HUDEP-2 (cell line): ENCODE measurements at regions not wholly inside any gene's neighbourhood (a gene's known extent, or its start where the extent isn't known, plus 50 kb on each side); places are given as distances from the start of the nearest gene placed in this dataset.
"Not testable (repeated sequence)": the region's sequence is repeated elsewhere in the genome, so short reads cannot be mapped to it uniquely, and the experiment has no call there.

Experiments
- DNase-seq, 76 experiments: peaks; one replicate each; lab custom pipeline; 2025; ENCODE audit not compliant: unreplicated experiment in 76 of 76; lab: John Stamatoyannopoulos, UW

DNA sequence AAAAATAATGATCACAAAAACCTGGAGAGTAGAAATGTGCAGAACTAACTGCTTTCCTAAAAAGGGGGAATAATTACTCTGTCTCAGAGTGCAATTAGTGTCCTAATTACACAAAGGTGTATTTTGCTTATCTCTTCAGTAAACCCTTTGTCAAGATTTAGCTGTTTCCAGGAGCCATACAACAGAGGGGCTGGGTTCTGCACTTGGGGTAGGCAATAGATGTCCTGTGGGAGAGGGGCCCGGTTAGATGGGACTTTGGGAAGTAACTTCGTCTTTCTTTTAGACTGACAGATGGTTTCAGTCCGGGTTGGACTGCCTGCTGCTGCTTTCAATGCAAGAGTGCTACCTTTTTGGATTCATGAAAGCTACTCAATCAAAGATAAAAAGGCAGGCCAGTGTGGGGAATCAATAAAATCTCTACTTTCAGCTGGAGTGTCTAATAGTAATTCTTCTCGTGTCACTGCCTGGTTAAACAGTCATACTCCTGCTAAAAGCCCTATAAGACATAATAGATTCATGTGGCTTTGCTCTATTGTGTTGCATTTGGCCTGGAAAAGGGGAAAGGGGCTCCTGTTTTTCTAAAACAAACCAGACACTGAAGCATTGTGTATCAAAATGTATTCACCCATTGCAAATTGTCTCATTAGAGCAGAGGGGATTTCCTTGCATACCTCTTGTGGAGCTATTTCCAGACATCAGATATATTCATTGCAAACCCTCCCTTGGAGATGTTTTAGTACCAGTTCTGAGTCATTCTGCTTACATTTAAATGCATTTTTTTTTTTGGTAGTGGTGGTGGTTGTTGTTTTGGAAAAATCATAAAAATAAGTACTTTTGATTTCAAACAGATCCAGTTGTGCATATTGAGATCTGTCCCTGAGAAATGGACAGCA is 83.3 kb upstream of the PCDH8 start:
- no peak for DNase-seq

DNA sequence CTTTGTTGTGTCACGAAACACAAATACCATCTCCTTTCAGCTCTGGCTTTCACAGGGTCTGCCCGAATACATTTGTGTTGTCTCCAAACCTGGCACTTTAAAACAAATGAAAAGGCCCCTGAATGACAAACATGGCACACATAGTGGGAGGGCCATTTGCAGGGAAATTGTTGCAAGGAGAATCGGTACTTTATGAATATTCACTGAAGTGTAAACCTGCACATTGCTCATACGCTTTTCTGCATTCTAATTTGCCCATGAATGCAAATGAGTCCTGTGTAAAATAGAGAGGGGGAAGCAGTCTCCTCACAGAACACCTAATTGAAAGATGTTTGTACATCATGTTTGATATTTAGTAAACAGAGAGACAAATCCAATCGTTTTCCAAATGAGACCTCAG is 82.7 kb upstream of the PCDH8 start:
- no peak for DNase-seq

DNA sequence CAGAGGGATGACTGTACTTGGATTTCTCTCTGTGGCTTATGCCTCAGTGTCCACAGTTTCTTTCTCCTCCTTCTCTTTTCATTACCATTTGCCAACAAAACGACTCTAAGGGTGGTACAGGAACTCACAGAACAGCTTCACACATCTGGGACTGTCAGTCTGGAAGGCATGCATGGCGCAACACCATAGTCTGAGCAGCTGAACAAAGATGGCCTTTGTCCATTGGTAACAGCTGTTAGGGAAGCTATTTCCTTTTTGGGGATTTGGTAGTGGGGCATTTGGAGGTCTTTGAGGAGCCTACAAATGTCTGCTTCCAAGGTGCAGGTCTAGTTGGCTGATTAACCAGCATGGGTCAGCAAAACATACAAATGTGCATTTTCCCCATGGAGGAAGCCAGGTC is 81.4 kb upstream of the PCDH8 start:
- no peak for DNase-seq

DNA sequence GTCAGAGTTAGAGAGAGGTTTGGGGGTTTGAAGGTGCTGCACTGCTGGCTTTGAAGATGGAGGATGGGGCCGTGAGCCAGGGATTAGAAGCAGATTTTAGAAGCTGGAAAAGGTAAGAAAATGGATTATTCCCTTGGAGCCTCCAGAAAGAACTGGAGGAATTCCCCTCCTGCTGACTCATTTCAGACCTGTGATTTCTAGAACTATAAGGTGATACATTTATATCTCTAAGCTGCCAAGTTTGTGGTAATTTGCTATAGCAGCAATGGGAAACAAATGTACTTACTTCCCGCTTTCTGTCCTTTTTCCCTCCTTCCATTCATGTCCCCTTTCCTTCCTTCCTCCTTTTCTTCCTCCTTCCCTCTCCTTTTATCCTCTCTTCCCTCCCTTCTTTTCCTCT is 78.5 kb upstream of the PCDH8 start:
- DNase-seq, result no peak

DNA sequence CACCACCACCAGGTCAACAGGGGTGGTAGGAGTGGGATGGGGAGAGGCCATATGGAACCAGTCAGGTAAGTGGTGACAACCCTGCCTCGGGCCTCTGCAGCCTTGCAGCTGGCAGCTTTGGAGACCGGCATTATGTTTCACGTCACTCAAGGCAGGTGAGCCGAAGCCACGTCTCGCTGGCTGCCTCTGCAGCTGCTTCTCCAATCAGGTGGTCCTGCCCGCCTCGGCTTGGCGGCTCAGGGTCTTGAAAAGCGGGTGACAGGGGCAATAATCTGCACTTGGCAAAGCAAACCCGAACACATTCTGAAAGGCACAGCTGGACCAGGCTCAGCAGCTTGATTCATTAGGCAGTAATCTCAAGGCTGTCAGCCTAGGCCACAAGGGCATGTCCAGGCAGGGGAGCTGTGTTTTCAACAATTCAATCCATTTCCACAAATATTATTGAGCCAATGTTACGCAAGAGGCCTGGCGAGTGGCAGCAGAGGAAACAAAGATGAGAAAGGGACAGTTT is 77.4 kb upstream of the PCDH8 start:
- no peak for DNase-seq

DNA sequence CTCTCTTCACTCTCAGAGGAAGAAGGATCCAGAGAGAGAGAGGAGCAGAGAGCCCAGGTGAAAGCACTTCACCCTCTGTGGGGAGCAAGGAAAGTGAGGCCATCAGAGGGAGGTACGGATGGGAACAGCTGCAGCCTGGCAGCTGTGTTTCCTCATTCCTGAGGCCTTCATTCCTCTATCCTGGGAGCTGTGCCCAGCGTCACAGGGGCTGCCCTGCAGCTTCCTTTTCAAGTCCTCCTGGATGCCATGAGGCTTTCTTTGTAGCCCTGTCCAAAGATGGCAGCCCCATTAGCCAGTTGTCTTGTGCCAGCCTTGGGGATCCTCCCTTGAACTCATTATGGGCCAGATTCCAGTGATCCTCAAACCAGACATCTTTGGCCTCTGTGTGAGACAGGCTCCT is 76.8 kb upstream of the PCDH8 start:
- DNase-seq, result no peak

DNA sequence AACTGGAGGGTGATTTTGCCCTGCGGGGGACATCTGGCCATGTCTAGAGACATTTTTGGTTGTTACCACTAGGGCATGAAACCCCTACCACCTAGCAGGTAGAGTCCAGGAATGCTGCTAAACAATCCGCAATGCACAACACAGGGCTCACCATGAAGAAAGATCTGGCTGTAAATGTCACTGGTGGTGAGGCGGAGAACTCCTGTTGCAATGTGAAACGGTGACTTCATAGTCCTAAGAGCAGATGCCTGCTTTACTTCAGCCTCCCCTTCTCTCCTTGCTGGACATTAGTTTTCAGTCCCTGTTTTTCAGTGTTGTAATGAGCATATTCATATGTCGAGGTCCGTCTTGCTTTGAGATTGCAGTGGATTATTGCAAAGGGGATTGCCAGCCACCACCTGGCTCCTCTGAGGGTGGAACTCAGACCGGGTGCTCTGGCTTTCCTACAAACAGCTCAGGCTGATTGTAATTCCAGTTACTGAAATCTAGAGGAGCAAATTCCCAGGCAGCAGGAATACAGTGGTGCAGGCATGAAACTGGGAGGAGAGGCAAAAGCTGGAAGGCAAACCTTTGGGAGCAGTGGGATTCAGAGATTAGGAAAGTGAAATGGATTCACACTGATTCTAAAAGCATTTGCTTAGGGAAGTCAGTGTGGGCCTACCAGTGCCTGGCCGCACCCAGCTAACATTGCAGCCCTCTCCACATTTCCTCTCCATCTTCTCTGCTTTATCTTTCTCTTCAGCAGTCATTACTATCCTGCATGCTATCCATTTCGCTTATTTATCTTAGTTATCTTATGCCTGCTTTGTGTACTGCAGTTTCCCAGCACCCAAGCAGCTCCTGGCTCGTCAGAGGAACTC is 76.1 kb upstream of the PCDH8 start:
- DNase-seq, result no peak

DNA sequence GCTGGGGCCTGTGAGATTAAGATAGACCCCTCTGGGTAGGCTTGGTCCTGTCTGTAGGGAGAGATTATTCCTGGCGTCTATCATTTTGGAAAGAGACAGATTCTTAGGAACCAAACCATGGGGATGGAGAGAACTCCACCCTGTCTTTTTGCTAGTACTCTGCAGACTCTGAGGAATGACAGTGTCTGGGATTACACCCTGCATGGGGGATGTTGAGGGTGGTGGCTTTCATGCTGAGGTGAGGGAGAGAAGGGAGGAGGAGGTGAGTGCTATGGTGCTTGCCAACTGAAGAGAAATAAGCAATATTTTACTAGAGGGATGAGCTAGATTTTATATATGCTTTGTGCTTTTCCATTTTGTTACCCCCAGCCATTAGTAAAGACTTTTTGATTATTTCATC is 74.5 kb upstream of the PCDH8 start:
- no peak for DNase-seq

DNA sequence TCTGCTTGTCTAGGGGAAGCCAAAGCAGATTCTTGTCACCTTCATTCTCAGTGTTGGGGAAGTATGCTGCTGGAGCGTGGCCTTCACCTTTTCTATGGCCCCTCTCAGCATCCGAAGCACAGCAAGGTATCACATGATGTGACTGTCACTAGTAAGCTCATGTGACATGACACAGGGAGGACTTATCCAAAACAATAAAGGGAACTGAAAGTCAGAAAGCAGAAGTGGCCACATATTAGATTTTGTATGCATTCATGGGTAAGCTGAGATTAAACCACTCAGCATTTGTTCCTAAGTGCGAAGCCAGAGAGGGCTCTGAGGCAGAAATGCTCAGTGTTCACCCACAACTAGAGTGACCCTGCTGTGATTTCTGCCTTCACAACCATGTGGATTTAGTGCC is 72.8 kb upstream of the PCDH8 start:
- DNase-seq, result no peak

DNA sequence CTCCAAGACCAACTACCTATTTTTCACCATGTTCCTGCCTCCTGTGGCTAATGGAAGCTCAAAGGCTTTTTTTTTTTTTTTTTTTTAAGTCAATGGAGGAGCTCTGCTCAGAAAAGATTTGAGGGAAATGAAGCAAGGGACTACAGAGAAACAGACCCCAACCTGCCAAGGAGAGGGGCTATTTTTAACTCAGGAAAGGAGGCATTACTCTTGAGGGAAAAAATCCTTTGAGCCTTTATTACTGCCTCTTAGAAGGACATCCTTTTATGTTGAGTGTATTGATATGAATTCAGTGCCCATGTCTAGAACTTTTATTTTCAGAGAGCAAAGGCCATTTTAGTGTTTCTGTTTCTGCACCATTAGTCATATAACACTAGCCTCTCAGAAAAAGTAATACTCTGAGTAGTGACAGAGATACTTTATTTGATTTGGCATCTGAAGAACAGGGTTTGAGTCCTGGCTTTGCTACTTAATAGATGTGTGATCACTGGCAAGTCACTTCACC is 68.1 kb upstream of the PCDH8 start:
- DNase-seq, result no peak

DNA sequence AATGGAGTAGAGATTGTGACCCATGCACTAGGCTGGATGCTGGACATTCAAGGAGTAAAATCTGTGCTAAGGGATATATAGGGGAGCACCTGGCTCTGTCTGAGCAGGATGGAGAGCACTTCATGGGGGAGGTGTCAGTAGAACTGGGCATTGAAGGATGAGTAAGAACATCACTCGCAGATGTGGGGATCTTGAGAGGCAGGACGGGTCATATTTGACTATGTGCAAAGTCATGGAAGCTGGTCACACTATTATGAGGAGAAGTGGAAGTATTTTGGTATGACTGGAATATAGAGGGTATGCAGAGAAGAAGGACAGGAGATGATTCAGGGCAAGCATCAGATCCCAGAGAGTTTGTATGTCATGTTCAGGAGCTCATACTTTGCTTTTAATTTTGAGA is 62.9 kb upstream of the PCDH8 start:
- DNase-seq, result no peak

DNA sequence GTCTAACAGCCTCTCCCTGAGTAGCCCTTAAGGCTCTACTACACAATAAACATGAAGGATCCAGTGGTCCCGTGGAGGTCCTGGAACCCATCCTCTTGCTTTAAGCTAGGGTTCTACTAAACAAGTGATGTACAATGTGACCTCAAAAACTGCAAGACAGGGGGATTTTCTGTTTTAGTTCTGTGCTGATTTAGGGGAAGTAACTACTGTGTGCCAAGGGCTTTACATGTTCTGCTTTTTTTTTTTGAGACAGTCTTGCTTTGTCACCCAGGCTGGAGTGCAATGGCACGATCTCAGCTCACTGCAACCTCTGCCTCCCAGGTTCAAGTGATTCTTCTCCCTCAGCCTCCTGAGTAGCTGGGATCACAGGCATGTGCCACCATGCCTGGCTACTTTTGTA is 61.9 kb upstream of the PCDH8 start:
- DNase-seq, result not testable (repeated sequence)

DNA sequence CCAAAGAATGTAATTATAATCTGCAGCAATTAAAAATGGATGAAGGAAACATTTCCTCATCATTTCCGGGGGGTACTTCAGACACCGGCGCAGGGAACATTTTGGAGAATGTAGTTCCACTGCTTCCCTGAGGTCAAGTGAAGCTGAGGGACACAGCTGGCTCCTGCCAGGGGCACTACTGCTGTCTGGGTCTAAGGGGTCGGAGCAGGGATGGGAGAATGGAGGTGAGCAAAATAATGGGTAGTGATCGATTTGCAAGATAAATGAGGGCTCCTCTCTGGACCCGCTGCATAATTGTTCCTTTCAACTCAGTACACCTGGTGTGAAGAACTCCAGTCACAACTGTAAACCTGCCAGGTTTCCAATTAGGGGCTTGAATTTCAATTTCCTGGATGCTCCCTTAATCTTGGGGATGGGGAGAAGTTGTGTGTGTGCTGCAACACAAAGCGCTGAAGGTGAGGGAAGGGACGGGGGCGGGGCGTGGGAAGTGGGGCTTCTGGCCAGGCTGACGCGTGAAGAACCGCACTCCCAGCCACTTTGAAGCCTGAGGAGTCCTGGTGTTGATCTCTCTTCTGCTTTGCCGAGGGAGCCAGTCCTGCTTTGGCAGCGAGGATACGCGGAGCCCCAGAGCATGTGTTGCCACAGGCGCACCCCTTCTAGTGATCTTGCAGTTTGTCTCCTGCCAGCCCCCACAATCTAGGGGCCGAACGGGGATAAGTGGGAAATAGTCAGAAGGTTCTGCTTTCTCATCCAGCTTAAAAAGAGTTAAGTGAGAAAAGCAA is 57.9 kb upstream of the PCDH8 start:
- no peak for DNase-seq

DNA sequence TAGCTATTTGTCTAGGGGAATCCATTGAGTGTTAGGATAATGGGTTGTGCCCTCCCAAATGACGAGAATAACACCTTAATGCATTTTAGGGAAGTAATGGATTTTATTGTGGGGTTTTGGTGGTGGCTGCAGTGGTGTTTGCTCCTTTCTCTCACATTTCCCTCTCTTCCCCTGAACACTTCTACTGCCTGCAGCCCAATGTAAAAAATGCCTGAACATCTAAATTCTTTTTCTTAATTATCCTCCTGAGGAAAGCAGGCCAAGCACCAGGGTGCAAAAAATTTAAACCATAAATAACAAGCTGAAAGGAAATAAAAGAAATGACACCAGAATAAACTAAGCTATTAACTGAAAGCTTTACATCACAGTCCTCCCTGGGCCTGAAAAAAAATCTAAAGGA is 57.3 kb upstream of the PCDH8 start:
- DNase-seq, result no peak

DNA sequence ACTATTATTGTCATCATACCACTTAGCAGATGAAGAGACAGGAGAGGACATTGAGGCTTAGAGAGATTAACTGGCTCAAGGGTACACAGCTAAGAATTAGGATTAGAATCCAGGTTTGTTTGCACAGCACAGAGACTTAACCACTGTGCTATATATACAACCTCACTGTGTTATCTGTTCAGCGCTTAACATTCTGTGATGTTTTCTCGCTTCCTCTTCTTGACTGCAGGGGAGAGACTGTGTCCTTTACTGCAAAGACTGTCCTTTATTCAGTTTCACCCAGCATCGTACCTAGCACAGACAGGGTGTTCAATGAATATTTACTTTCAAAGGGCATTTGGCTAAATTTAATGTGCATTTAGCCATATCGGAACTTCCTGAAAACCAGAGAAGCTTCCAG is 54.9 kb upstream of the PCDH8 start:
- no peak for DNase-seq

DNA sequence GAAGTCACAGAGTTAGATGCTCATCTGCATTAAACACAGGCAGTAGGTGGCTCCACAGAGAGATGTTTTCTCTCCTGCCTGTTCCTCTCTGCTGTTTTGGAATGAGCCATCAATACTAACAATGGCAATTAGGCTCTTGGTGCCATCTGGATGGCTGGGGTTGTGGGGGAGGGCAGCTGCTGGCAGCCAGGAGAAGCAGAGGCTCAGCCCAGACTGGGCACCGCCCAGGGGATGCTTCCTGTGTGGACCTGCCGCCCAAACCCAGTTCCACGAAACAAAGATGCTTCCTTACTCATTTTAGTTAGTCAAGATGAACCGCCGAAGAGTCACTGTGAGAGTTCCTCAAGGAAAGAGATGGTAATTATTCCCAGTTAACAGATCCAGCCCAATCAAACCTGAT is 50.8 kb upstream of the PCDH8 start:
- no peak for DNase-seq
